GM12891 (cell line): ENCODE measurements at regions not wholly inside any gene's neighbourhood (a gene's known extent, or its start where the extent isn't known, plus 50 kb on each side); places are given as distances from the start of the nearest gene placed in this dataset.

Source experiments
- POLR2A ChIP-seq: IDR thresholded peaks from 2 replicates; pipeline ENCODE4 v1.6.1; 2011; ENCODE audit warnings: low read depth, low read length, control low read depth
- POLR2AphosphoS5 ChIP-seq: IDR thresholded peaks from 2 replicates; pipeline ENCODE4 v1.6.1; 2011; ENCODE audit warnings: low read depth, low read length, control low read depth
- POU2F2 ChIP-seq: IDR thresholded peaks from 2 replicates; pipeline ENCODE4 v1.6.1; 2011; ENCODE audit warnings: low read depth, mild to moderate bottlenecking, control low read depth, low read length, moderate library complexity
- SPI1 ChIP-seq: IDR thresholded peaks from 2 replicates; pipeline ENCODE4 v1.6.1; 2011; ENCODE audit warnings: low read depth, low read length, control low read depth
- TAF1 ChIP-seq: IDR thresholded peaks from 2 replicates; pipeline ENCODE4 v1.6.1; 2011; ENCODE audit warnings: low read depth, low read length, control low read depth

- TF ChIP-seq POLR2A (no peak), TAF1 (no peak), POLR2AphosphoS5 (no peak), POU2F2 (no peak), SPI1 (no peak)
These were observed 850.8 kb upstream of the ROBO1 start for GRCh38 chr3:80618295-80619256.
